ENCODE measurements at regions not wholly inside any gene's neighbourhood (a gene's known extent, or its start where the extent isn't known, plus 50 kb on each side); places are given as distances from the start of the nearest gene placed in this dataset.

- DNase-seq (ENCODE audit: low read depth in 2 of 3, low spot score in 2 of 3): no peak
Measured at GRCh38 chr3:170753421-170754310, 116.3 kb downstream of the RPL22L1 start.

DNA sequence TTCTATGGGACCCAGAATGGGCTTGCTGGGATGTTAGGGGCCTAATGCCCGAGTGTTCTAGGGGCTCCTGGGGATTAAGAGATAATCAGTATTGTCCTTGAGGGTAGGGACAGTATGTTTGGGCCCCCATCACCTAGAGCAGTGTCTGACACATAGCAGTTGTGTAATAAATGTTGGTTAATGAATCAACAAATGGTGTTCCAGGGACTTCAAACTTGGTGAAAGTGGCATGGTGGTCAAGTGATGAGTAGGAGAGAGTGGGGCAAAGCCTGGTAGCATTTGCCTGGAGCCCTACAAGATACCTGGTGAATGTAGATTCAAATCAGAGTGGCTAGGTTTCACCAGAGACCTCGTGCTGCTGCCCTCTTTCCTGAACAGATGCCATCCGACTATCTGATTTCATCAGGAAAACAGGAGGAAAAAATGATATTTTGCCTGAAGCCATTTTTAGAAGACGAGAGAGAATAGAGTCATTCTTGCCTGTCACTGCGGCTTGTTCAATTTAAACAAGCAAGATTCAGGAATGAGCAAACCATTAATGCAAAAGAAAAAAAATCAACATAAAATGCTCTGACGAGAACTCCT is 117.3 kb downstream of the RPL22L1 start:
- no peak for DNase-seq (ENCODE audit: low read depth in 2 of 3, low spot score in 2 of 3)

- DNase-seq (ENCODE audit: low read depth in 2 of 3, low spot score in 2 of 3): no peak
Measured at GRCh38 chr3:170751899-170752293, 118.1 kb downstream of the RPL22L1 start.

DNA sequence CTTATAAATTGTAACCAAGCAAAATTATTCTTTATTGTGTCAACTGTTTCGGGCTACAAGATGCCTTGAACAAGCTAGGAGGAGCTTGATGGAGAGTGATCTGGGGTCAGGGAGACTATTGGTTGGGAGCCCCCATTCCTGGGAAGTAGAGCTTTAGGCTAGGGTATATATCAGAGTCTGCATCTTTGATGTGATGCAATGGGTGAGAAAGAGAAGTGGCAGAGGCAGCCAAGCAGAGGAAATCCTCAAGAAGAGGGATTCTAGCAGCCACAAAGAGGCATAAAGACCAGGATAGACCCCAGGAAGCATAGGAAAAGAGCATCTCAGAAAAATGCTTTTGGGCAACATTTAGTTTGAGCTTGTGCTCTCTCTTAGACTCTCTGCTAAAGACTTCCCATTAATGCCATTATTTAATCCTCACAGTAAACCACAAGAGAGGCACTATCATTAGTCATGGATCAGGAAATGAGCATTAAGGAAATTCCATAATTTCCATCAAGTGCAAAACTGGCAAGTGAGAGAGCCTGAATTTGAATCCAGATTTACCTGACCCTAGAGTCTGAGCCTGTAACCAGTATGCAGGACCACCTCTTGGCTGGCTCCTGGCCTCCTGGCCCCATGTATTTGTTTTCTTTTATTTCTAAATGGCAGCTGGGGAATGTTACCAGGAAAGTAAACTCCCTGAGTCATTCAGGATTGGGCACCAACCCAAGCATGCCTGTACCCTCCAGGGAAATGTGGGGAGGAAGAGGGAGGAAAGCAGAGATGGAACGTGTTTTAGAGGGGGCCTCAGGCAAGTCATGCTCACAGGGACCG is 118.7 kb downstream of the RPL22L1 start:
- DNase-seq (ENCODE audit: low read depth in 2 of 3, low spot score in 2 of 3): no peak

DNA sequence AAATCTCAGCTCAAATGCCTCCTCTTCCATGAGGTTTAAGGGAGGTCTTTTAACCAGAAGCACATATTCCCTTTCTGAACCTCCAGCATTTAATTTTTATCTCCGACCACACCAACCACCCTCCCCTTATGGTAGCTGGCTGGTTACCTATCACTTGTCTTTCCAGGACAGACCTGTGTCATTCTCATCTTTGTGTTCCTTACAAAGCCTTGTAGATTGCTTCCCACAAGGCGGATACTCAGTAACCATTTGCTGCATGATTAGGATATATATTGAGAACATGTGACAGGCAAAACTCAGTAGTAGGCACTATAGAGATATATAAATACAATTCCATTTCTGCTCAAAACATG is 119.5 kb downstream of the RPL22L1 start:
- no peak for DNase-seq (ENCODE audit: low read depth in 2 of 3, low spot score in 2 of 3)

- DNase-seq (ENCODE audit: low read depth in 2 of 3, low spot score in 2 of 3): no peak
Measured at GRCh38 chr3:170749765-170750477, 120.1 kb downstream of the RPL22L1 start.

DNA sequence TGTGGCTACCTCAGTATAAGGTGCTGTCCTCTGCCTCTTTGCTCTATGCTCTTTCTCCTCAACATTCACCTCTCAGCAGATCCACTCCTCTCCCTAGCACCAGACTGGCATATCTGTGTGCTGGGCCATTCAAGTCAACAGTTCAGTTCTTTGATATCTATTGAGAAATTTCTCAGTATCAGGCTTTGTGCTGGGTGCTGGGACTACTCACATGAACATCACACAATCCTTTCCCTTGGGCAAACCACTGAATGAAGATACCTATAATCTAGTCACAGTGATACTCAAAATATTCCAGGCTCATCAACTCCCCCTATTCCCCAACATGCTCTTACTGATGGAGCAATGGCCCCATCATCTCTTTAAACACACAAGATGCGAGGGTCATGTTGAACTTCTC is 120.8 kb downstream of the RPL22L1 start:
- DNase-seq (ENCODE audit: low read depth in 2 of 3, low spot score in 2 of 3): no peak

GRCh38 chr3:170746175-170746942 is 123.6 kb downstream of the RPL22L1 start:
- no peak for DNase-seq (ENCODE audit: low read depth in 2 of 3, low spot score in 2 of 3)

GRCh38 chr3:170745211-170745718 is 124.7 kb downstream of the RPL22L1 start:
- no peak for DNase-seq (ENCODE audit: low read depth in 2 of 3, low spot score in 2 of 3)

GRCh38 chr3:170741756-170742529 is 128.1 kb downstream of the RPL22L1 start:
- no peak for DNase-seq (ENCODE audit: low read depth in 2 of 3, low spot score in 2 of 3)

GRCh38 chr3:170740726-170741591 is 129.0 kb downstream of the RPL22L1 start:
- no peak for DNase-seq (ENCODE audit: low read depth in 2 of 3, low spot score in 2 of 3)

DNA sequence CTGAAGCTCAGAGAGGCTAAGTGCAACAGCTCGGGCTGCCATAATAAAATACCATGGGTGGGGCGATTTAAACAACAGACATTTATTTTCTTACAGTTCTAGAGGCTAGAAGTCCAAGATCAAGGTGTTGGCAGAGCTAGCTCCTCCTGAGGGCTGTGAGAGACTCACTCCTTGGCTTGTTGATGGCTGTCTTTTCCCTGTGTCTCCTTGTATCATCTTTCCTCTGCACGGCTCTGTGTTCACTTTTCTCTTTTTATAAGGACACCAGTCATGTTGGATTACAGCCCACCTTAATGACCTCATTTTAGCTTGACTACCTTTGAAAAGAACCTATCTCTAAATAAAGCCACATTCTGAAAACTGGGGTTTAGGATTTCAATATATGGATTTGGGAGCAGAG is 129.7 kb downstream of the RPL22L1 start:
- DNase-seq (ENCODE audit: low read depth in 2 of 3, low spot score in 2 of 3): no peak

- DNase-seq (ENCODE audit: low read depth in 2 of 3, low spot score in 2 of 3): no peak
Measured at GRCh38 chr3:170739410-170739809, 130.6 kb downstream of the RPL22L1 start.

DNA sequence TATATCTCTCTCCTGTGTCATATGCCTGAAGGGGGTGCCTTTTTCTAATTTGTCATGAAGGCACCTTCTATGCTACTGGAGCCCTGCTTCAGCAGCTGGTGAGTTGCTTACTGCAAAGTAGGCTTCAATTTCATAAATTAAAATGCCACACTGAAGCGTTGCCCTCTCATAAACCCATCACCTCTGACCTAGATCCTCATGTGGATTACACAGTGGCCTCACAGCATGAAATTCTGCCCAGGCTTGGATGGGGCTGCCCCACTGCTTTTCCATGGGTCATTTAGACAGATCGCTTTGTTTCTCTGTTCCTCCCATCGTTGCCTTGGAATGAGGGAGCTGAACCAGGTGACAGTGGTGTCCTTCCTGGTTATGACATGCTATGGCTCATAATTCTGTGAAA is 131.2 kb downstream of the RPL22L1 start:
- DNase-seq (ENCODE audit: low read depth in 2 of 3, low spot score in 2 of 3): no peak

- no peak for DNase-seq (ENCODE audit: low read depth in 2 of 3, low spot score in 2 of 3)
Measured at GRCh38 chr3:170737498-170738162, 132.4 kb downstream of the RPL22L1 start.

- no peak for DNase-seq (ENCODE audit: low read depth in 2 of 3, low spot score in 2 of 3)
Measured at GRCh38 chr3:170735821-170736220, 134.2 kb downstream of the RPL22L1 start.

GRCh38 chr3:170734735-170735065 is 135.3 kb downstream of the RPL22L1 start:
- DNase-seq (ENCODE audit: low read depth in 2 of 3, low spot score in 2 of 3): no peak
